Breast epithelium (tissue), 4 donors: ENCODE measurements at regions not wholly inside any gene's neighbourhood (a gene's known extent, or its start where the extent isn't known, plus 50 kb on each side); places are given as distances from the start of the nearest gene placed in this dataset.

Source experiments
- DNase-seq, 2 donors: peaks; one replicate each; pipeline ENCODE4 v3.0.0-alpha.2; 2019; ENCODE audit warnings: low spot score in 2 of 2
- H3K27ac ChIP-seq, 2 donors: fragments of 200-600 bp; sonication (generic) in 1 of 2; one replicate each; pipeline ENCODE4 v1.5.1; 2016 to 2019; ENCODE audit warnings: mild to moderate bottlenecking in 1 of 2
- H3K27me3 ChIP-seq, 2 donors: fragments of 200-600 bp; sonication (generic) in 1 of 2; one replicate each; pipeline versions ENCODE4 v1.5.1 to v1.6.0; 2017 to 2019; ENCODE audit warnings: control low read depth in 1 of 2, mild to moderate bottlenecking in 1 of 2
- H3K36me3 ChIP-seq: fragments of 200-600 bp; one replicate; pipeline ENCODE4 v1.5.1; 2019
- H3K4me1 ChIP-seq, 2 donors: fragments of 200-600 bp; sonication (generic); one replicate each; pipeline ENCODE4 v1.5.1; 2016 to 2019; ENCODE audit warnings: control low read depth in 1 of 2
- H3K4me3 ChIP-seq, 3 donors: fragments of 200-600 bp; sonication (generic); 1 replicate in 2 of 3; 2 replicates in 1 of 3; pipeline ENCODE4 v1.5.1; 2016 to 2019; ENCODE audit warnings: mild to moderate bottlenecking in 3 of 3, moderate library complexity in 2 of 3
- H3K9me3 ChIP-seq, 2 donors: fragments of 200-600 bp; sonication (generic) in 1 of 2; one replicate each; pipeline ENCODE4 v1.5.1; 2016 to 2019; ENCODE audit warnings: control low read depth in 1 of 2
- CTCF ChIP-seq, 3 donors: fragments of 450-650 bp; IDR thresholded peaks; one replicate each; pipeline ENCODE4 v1.5.1; 2016 to 2017; ENCODE audit warnings: antibody characterized with exemption in 3 of 3, mild to moderate bottlenecking in 3 of 3, moderate library complexity in 3 of 3
- POLR2A ChIP-seq: fragments of 450-650 bp; IDR thresholded peaks from one replicate; pipeline ENCODE4 v1.6.1; 2016; ENCODE audit warnings: antibody characterized with exemption, mild to moderate bottlenecking, moderate library complexity
- POLR2AphosphoS5 ChIP-seq, 3 donors: sonication (generic); formaldehyde crosslinking; IDR thresholded peaks; one replicate each; pipeline ENCODE4 v1.6.1; 2017; ENCODE audit warnings: antibody characterized with exemption in 3 of 3
- intact Hi-C: fragments of 100-400 bp; cut with DNase I; formaldehyde crosslinking; loops from one replicate; pipeline ENCODE4 v1.15.1; 2023; ENCODE audit warnings: low total_unique reads

DNA sequence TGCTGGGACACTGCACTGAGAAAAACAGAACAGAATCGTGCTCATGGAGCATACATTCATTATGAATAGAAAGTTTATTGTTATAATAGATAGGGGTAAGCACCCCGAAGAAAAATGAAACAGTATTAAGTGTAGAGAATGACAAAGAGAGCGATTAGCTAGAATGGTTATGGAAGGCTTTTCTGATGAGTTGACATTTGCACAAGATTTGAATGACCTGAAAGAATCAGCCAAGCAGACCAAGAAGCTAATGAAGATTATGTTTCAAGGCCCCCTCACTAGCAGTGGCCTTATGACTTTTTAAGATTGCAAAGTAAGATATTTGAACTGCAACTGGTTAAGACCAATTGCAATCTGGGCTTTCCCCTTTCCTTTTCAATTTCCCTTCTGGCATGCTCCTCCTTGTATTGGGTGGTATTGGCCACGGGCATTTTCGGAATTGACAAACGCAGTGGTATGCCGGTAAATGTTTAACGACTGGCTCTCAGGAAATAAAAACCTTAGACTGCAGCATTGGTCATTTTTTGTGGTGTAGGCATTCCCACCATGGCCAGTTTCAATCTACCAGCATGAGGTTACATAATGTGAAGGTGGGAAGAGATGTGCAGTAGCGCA is 120.0 kb upstream of the CITED2 start:
- DNase-seq, result no peak
- H3K4me1 ChIP-seq, result no peaks in the 10 kb centered on the region
- intact Hi-C loops, result no loop called here
- TF ChIP-seq CTCF (IDR thresholded peaks at IDR 0.05) (no peak), POLR2AphosphoS5 (IDR thresholded peaks at IDR 0.05) (no peak), POLR2A (no peak)
- H3K9me3 ChIP-seq, result no peaks in the 10 kb centered on the region
- no peak overlapping the region for H3K4me3 ChIP-seq
- H3K27ac ChIP-seq, result no peak overlapping the region
- no peaks in the 10 kb centered on the region for H3K27me3 ChIP-seq
- no peaks in the 10 kb centered on the region for H3K36me3 ChIP-seq

DNA sequence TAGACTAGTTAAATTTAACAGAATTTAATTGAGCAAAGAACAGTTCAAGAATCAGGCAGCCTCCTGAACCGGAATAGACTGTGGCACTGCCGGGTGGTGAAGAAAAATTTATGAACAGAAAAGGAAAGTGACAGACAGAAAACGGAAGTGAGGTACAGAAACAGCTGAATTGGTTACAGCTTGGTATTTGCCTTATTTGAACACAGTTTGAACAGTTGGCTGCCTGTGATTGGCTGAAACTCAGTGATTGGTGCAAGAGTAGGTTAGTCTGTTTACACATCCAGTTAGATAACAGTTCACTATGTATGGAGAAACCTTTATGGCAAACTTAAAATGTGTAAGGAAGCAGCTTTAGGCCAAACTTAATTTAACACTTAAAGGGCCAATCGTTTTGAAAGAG is 116.0 kb upstream of the CITED2 start:
- Histone ChIP-seq H3K9me3 (no peaks in the 10 kb centered on the region), H3K27me3 (no peaks in the 10 kb centered on the region), H3K36me3 (no peaks in the 10 kb centered on the region), H3K27ac (no peak overlapping the region), H3K4me1 (no peaks in the 10 kb centered on the region), H3K4me3 (no peak overlapping the region)
- intact Hi-C loops, result no loop called here
- no peak for DNase-seq
- TF ChIP-seq CTCF (IDR thresholded peaks at IDR 0.05), result no peak
- TF ChIP-seq POLR2AphosphoS5 (IDR thresholded peaks at IDR 0.05), result no peak
- no peak for TF ChIP-seq POLR2A

DNA sequence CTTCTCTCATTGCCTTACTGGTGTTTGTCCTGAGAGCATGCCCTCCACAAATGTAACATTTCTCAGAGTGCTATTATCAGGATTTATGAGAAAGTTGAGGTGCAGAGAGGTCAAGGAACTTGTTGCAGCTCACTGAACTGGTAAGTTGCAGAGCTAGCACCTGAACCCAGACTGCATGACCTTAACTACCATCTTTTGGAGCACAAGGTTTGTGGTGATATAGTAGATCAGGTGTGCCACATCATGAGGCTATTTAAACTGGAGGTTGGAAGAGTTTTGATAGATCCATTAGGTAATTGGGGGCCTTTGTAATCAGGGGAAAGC is 112.0 kb upstream of the CITED2 start:
- H3K27ac ChIP-seq, result peak overlapping the region in 1 of 2 donors; percentile 33
- DNase-seq, result no peak
- intact Hi-C loops, result no loop called here
- no peak overlapping the region for H3K4me3 ChIP-seq
- TF ChIP-seq POLR2AphosphoS5 (IDR thresholded peaks at IDR 0.05) (no peak), POLR2A (no peak), CTCF (IDR thresholded peaks at IDR 0.05) (no peak)
- H3K36me3 ChIP-seq, result no peaks in the 10 kb centered on the region
- H3K4me1 ChIP-seq, result no peaks in the 10 kb centered on the region
- H3K9me3 ChIP-seq, result no peaks in the 10 kb centered on the region
- no peaks in the 10 kb centered on the region for H3K27me3 ChIP-seq

GRCh38 chr6:139485742-139486475 is 111.5 kb upstream of the CITED2 start:
- H3K27me3 ChIP-seq, result no peaks in the 10 kb centered on the region
- intact Hi-C loops, result no loop called here
- no peak for DNase-seq
- no peaks in the 10 kb centered on the region for H3K36me3 ChIP-seq
- TF ChIP-seq POLR2AphosphoS5 (IDR thresholded peaks at IDR 0.05), result no peak
- no peak for TF ChIP-seq CTCF (IDR thresholded peaks at IDR 0.05)
- TF ChIP-seq POLR2A, result no peak
- no peak overlapping the region for H3K4me3 ChIP-seq
- H3K4me1 ChIP-seq, result no peaks in the 10 kb centered on the region
- H3K27ac ChIP-seq, result peak overlapping the region in 1 of 2 donors; percentile 33
- no peaks in the 10 kb centered on the region for H3K9me3 ChIP-seq

DNA sequence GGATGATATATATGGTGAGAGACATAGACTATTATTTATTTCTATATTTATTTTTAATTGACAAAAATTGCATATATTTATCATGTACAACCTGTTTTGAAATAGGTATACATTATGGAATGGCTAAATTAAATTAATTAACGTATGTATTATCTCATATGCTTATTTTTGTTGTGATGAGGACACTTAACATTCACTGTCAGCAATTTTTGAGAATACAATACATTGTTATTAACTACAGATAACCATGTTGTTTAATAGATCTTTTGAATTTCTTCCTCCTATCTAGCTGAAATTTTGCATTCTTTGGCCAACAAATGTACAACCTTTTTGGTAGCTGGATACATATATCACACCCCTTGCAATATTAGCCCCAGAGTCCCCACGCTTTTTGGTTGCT is 110.7 kb upstream of the CITED2 start:
- intact Hi-C loops, result no loop called here
- Histone ChIP-seq H3K27me3 (no peaks in the 10 kb centered on the region), H3K36me3 (no peaks in the 10 kb centered on the region), H3K4me3 (no peak overlapping the region), H3K27ac (no peak overlapping the region), H3K9me3 (no peaks in the 10 kb centered on the region), H3K4me1 (no peaks in the 10 kb centered on the region)
- TF ChIP-seq CTCF (IDR thresholded peaks at IDR 0.05) (no peak), POLR2A (no peak), POLR2AphosphoS5 (IDR thresholded peaks at IDR 0.05) (no peak)
- no peak for DNase-seq
